K562 (cell line): ENCODE measurements at regions not wholly inside any gene's neighbourhood (a gene's known extent, or its start where the extent isn't known, plus 50 kb on each side); places are given as distances from the start of the nearest gene placed in this dataset.

Source experiments
- ATAC-seq: fragments of 200-7000 bp; cut with Tn5 transposase; 3 replicates; pipeline ENCODE4 v1.9.1; 2020; ENCODE audit warnings: moderate library complexity
- BruUV-seq: library from RNA; stranded (reverse); fragments of 400-500 nt; replicated peaks from 2 replicates; lab custom pipeline; 2021; lab: Mats Ljungman, UMichigan
- CTCF ChIA-PET: fragments of 300-600 bp; formaldehyde crosslinking; extraction: SDS; loops from one replicate; lab custom pipeline; 2021; ENCODE audit warnings: low intra/inter-chr PET ratio; lab: Yijun Ruan, JAX
- POLR2A ChIA-PET: fragments of 300-600, 350-650 bp; sonication (Branson Sonifier 250); formaldehyde crosslinking; extraction: SDS; loops from one replicate; lab custom pipeline; 2021; ENCODE audit warnings: antibody characterized with exemption, inconsistent platforms; lab: Yijun Ruan, JAX
- DNase-seq, 4 experiments: peaks; one replicate each; pipeline versions ENCODE4 v3.0.0 to v3.0.0-alpha.2; 2011 to 2018; ENCODE audit warnings: low spot score in 3 of 4, mixed read lengths in 3 of 4; ENCODE audit errors: extremely low read depth in 1 of 4
- FAIRE-seq: peaks from 2 replicates; lab custom pipeline; 2011; peaks lifted over from hg19 to GRCh38; lab: Jason Lieb, UNC
- H2AFZ ChIP-seq: 2 replicates; pipeline ENCODE4 v1.6.0; 2011; ENCODE audit warnings: low read depth, low read length, control low read depth, inconsistent platforms
- H3K27ac ChIP-seq: fragments of 200-600 bp; 3 replicates; pipeline ENCODE4 v1.8.0; 2011; ENCODE audit warnings: low read depth, mild to moderate bottlenecking, control low read depth, inconsistent platforms, low read length, moderate library complexity, mixed read lengths; ENCODE audit errors: extremely low read depth
- H3K27me3 ChIP-seq, 2 experiments: fragments of 300-600 bp in 1 of 2; 2 replicates in 1 of 2; 3 replicates in 1 of 2; pipeline versions ENCODE4 v1.6.0 to v1.8.0; 2011; ENCODE audit warnings: inconsistent platforms in 2 of 2, low read length in 2 of 2, mild to moderate bottlenecking in 1 of 2, mixed read lengths in 1 of 2, moderate library complexity in 1 of 2; ENCODE audit not compliant: control insufficient read depth in 2 of 2, insufficient read depth in 2 of 2
- H3K36me3 ChIP-seq: fragments of 300-600 bp; 3 replicates; pipeline ENCODE4 v1.8.0; 2011; ENCODE audit warnings: mild to moderate bottlenecking, low read length, inconsistent platforms; ENCODE audit not compliant: control insufficient read depth, insufficient read depth
- H3K4me1 ChIP-seq, 2 experiments: fragments of 200-600 bp in 1 of 2; replicated peaks in 1 of 2; 2 replicates in 1 of 2; 3 replicates in 1 of 2; pipeline versions ENCODE4 v1.5.1 to v1.8.0; 2011; ENCODE audit warnings: inconsistent platforms in 2 of 2, low read length in 2 of 2, mild to moderate bottlenecking in 1 of 2, mixed read lengths in 1 of 2, moderate library complexity in 1 of 2; ENCODE audit not compliant: control insufficient read depth in 2 of 2, insufficient read depth in 2 of 2
- H3K4me2 ChIP-seq: 2 replicates; pipeline ENCODE4 v1.6.1; 2011; ENCODE audit warnings: low read length, control low read depth, inconsistent platforms, mixed read lengths; ENCODE audit not compliant: insufficient read depth
- H3K4me3 ChIP-seq: fragments of 200-600 bp; sonication (generic), shearing (Covaris generic); 2 replicates; pipeline ENCODE4 v1.5.1; 2016; ENCODE audit warnings: control low read depth, inconsistent platforms
- H3K79me2 ChIP-seq: fragments of 200-600 bp; 3 replicates; pipeline ENCODE4 v1.8.0; 2011; ENCODE audit warnings: low read length, inconsistent platforms; ENCODE audit not compliant: control insufficient read depth, insufficient read depth
- H3K9ac ChIP-seq, 2 experiments: 2 replicates each; pipeline versions ENCODE4 v1.6.0 to v1.6.1; 2011; ENCODE audit warnings: low read depth in 2 of 2, low read length in 2 of 2, control low read depth in 1 of 2, inconsistent platforms in 1 of 2, mild to moderate bottlenecking in 1 of 2, mixed read lengths in 1 of 2; ENCODE audit not compliant: insufficient read depth in 1 of 2
- H3K9me1 ChIP-seq: one replicate; pipeline ENCODE4 v1.6.0; 2011; ENCODE audit warnings: inconsistent platforms, mild to moderate bottlenecking, low read length, moderate library complexity; ENCODE audit not compliant: control insufficient read depth, insufficient read depth
- H3K9me3 ChIP-seq: replicated peaks from 2 replicates; pipeline ENCODE4 v1.5.1; 2011; ENCODE audit warnings: low read depth, low read length, inconsistent platforms; ENCODE audit not compliant: control insufficient read depth, insufficient read depth
- H4K20me1 ChIP-seq: replicated peaks from 2 replicates; pipeline ENCODE4 v1.6.1; 2011; ENCODE audit warnings: low read length, inconsistent platforms, mixed read lengths; ENCODE audit not compliant: control insufficient read depth, insufficient read depth
- EWSR1 ChIP-seq: fragments of 450-650 bp; IDR thresholded peaks from 2 replicates; pipeline ENCODE4 v1.6.1; 2018; ENCODE audit warnings: borderline replicate concordance, mild to moderate bottlenecking, low read depth, moderate library complexity; ENCODE audit not compliant: partially characterized antibody
- FIP1L1 ChIP-seq: fragments of 200-400 bp; formaldehyde crosslinking; IDR thresholded peaks from 2 replicates; pipeline ENCODE4 v1.6.1; 2018; ENCODE audit warnings: mild to moderate bottlenecking, low read depth, low read length; ENCODE audit not compliant: poor library complexity, severe bottlenecking
- HMG20A ChIP-seq: fragments of 450-650 bp; formaldehyde crosslinking; conservative IDR thresholded peaks from 2 replicates; pipeline ENCODE4 v1.4.0; 2020; ENCODE audit warnings: mild to moderate bottlenecking, mixed read lengths
- NFE2 ChIP-seq: IDR thresholded peaks from 2 replicates; pipeline ENCODE4 v1.6.1; 2014; ENCODE audit warnings: antibody characterized with exemption, low read depth
- PHB ChIP-seq: fragments of 250-450 bp; sonication (Bioruptor Pico); IDR thresholded peaks from 2 replicates; pipeline ENCODE4 v1.5.0; 2021
- SAFB ChIP-seq: fragments of 200-400 bp; formaldehyde crosslinking; IDR thresholded peaks from 2 replicates; pipeline ENCODE4 v1.6.1; 2017; ENCODE audit warnings: low read depth, low read length, borderline replicate concordance
- ZNF124 ChIP-seq: sonication (generic); formaldehyde crosslinking; IDR thresholded peaks from 2 replicates; pipeline ENCODE4 v1.8.1; 2022; ENCODE audit warnings: missing genetic modification reagents
- ZNF584 ChIP-seq: fragments of 200-800 bp; sonication (Bioruptor generic); IDR thresholded peaks from 2 replicates; pipeline ENCODE4 v1.6.1; 2016; ENCODE audit warnings: low read depth, mild to moderate bottlenecking, missing genetic modification characterization, missing compliant biosample characterization
- WGBS: fragments of 100-300 bp; shearing (Covaris generic); methylation state at CpG from one replicate; pipeline ENCODE4 v1.1.6; 2016; ENCODE audit warnings: low coverage, mixed read lengths; ENCODE audit not compliant: insufficient coverage; ENCODE audit errors: missing lambda C conversion rate; 5-methylcytosine and 5-hydroxymethylcytosine counted together
- in situ Hi-C: fragments of 300-500 bp; cut with MboI; formaldehyde crosslinking; loops from 4 replicates; pipeline ENCODE4 v1.15.0; 2018; ENCODE audit warnings: inconsistent platforms, mixed read lengths
- intact Hi-C: fragments of 100-400 bp; cut with micrococcal nuclease; formaldehyde crosslinking; loops from 2 replicates; pipeline ENCODE4 v1.14.2; 2022
- TF ChIP-seq, protein P1 (sequence below): fragments of 250-450 bp; sonication (Bioruptor Pico); IDR thresholded peaks from 2 replicates; pipeline ENCODE4 v1.8.0; 2021; ENCODE audit warnings: moderate library complexity, mild to moderate bottlenecking, inconsistent platforms
- TF ChIP-seq, protein P2 (sequence below), 2 experiments: fragments of 200-800 bp in 1 of 2; sonication (Bioruptor generic) in 1 of 2; sonication (generic) in 1 of 2; formaldehyde crosslinking in 1 of 2; IDR thresholded peaks in 1 of 2; conservative IDR thresholded peaks in 1 of 2; 2 replicates each; pipeline versions ENCODE4 v1.5.0 to v1.6.1; 2016 to 2020; ENCODE audit warnings: missing compliant biosample characterization in 1 of 2, missing genetic modification characterization in 1 of 2, missing genetic modification reagents in 1 of 2
- TF ChIP-seq, protein P3 (sequence below): fragments of 250-450 bp; sonication (Bioruptor Pico); IDR thresholded peaks from 2 replicates; pipeline ENCODE4 v1.9.0; 2021; ENCODE audit warnings: mild to moderate bottlenecking

DNA sequence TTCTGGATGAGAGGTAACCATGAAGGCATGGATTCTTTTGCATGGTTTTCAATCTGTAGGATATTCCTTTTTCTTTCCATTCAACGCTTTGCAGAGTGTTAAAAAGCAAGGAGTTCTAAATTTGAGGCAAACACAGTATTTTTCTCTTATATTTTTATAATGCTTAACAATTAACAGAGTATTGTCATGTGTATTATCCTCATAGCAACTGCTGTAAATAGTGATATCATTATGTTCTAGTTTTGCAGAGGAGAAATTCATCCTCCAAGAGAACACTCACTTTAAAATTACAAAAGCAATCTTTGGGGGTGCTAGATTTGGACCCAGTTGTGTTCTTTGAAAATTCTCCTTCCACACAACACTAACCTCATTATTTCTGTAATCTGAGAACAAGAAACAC lies 58.7 kb downstream of the RDH14 start (continued):
- TF ChIP-seq FIP1L1 (no peak), SAFB (no peak), NFE2 (no peak)
- TF ChIP-seq, protein P1, sequence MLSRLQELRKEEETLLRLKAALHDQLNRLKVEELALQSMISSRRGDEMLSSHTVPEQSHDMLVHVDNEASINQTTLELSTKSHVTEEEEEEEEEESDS (CRISPR knock-in tag) = no peak

GRCh38 chr2:18501156-18501555 lies 59.3 kb downstream of the RDH14 start:
- ChIA-PET POLR2A (no interaction called here), CTCF (no interaction called here)
- BruUV-seq = no TSS peak
- H4K20me1 ChIP-seq = no peaks in the 10 kb centered on the region
- H3K9me3 ChIP-seq = no peaks in the 10 kb centered on the region
- H3K9me1 ChIP-seq = no peaks in the 10 kb centered on the region
- H3K9ac ChIP-seq = no peak overlapping the region
- no peaks in the 10 kb centered on the region for H3K79me2 ChIP-seq
- H3K4me3 ChIP-seq = no peak overlapping the region
- no peak overlapping the region for H2AFZ ChIP-seq
- H3K4me1 ChIP-seq = no peaks in the 10 kb centered on the region
- no peak overlapping the region for H3K4me2 ChIP-seq
- H3K27ac ChIP-seq = no peak overlapping the region
- H3K27me3 ChIP-seq = no peaks in the 10 kb centered on the region
- in situ Hi-C loops (no loop called here), intact Hi-C loops (no loop called here)
- no peak for ATAC-seq
- no peaks in the 10 kb centered on the region for H3K36me3 ChIP-seq
- no peak for DNase-seq
- FAIRE-seq = no peak
- WGBS = 0% methylated on average over 2 of the region's 2 CpGs
- TF ChIP-seq, protein P2, sequence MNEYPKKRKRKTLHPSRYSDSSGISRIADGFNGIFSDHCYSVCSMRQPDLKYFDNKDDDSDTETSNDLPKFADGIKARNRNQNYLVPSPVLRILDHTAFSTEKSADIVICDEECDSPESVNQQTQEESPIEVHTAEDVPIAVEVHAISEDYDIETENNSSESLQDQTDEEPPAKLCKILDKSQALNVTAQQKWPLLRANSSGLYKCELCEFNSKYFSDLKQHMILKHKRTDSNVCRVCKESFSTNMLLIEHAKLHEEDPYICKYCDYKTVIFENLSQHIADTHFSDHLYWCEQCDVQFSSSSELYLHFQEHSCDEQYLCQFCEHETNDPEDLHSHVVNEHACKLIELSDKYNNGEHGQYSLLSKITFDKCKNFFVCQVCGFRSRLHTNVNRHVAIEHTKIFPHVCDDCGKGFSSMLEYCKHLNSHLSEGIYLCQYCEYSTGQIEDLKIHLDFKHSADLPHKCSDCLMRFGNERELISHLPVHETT (CRISPR knock-in tag; conservative IDR thresholded peaks at IDR 0.05 in 1 of 2, IDR thresholded peaks at IDR 0.05 in 1 of 2) = no peak
- TF ChIP-seq PHB (CRISPR knock-in tag) (no peak), NFE2 (no peak), EWSR1 (no peak), HMG20A (CRISPR knock-in tag) (no peak), ZNF124 (CRISPR knock-in tag) (no peak), ZNF584 (CRISPR knock-in tag) (no peak)
- TF ChIP-seq, protein P3, sequence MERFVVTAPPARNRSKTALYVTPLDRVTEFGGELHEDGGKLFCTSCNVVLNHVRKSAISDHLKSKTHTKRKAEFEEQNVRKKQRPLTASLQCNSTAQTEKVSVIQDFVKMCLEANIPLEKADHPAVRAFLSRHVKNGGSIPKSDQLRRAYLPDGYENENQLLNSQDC (CRISPR knock-in tag) = no peak
